ENCODE measurements at regions not wholly inside any gene's neighbourhood (a gene's known extent, or its start where the extent isn't known, plus 50 kb on each side); places are given as distances from the start of the nearest gene placed in this dataset.

- TF ChIP-seq, protein P1, sequence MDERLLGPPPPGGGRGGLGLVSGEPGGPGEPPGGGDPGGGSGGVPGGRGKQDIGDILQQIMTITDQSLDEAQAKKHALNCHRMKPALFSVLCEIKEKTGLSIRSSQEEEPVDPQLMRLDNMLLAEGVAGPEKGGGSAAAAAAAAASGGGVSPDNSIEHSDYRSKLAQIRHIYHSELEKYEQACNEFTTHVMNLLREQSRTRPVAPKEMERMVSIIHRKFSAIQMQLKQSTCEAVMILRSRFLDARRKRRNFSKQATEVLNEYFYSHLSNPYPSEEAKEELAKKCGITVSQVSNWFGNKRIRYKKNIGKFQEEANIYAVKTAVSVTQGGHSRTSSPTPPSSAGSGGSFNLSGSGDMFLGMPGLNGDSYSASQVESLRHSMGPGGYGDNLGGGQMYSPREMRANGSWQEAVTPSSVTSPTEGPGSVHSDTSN (CRISPR knock-in tag; IDR thresholded peaks at IDR 0.05): no peak
- no peak for TF ChIP-seq MIER2 (CRISPR knock-in tag; IDR thresholded peaks at IDR 0.05)
- no peak for TF ChIP-seq PCBP2 (optimal IDR thresholded peaks at IDR 0.05; ENCODE audit: low read depth, low read length, poor library complexity, severe bottlenecking)
- TF ChIP-seq, protein P2, sequence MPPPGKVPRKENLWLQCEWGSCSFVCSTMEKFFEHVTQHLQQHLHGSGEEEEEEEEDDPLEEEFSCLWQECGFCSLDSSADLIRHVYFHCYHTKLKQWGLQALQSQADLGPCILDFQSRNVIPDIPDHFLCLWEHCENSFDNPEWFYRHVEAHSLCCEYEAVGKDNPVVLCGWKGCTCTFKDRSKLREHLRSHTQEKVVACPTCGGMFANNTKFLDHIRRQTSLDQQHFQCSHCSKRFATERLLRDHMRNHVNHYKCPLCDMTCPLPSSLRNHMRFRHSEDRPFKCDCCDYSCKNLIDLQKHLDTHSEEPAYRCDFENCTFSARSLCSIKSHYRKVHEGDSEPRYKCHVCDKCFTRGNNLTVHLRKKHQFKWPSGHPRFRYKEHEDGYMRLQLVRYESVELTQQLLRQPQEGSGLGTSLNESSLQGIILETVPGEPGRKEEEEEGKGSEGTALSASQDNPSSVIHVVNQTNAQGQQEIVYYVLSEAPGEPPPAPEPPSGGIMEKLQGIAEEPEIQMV (CRISPR knock-in tag; IDR thresholded peaks at IDR 0.05; ENCODE audit: low read depth): no peak
- TF ChIP-seq ZBTB4 (CRISPR knock-in tag; IDR thresholded peaks at IDR 0.05; ENCODE audit: borderline replicate concordance): no peak
- no peak for TF ChIP-seq ZBTB42 (CRISPR knock-in tag; IDR thresholded peaks at IDR 0.05)
- TF ChIP-seq, protein P3, sequence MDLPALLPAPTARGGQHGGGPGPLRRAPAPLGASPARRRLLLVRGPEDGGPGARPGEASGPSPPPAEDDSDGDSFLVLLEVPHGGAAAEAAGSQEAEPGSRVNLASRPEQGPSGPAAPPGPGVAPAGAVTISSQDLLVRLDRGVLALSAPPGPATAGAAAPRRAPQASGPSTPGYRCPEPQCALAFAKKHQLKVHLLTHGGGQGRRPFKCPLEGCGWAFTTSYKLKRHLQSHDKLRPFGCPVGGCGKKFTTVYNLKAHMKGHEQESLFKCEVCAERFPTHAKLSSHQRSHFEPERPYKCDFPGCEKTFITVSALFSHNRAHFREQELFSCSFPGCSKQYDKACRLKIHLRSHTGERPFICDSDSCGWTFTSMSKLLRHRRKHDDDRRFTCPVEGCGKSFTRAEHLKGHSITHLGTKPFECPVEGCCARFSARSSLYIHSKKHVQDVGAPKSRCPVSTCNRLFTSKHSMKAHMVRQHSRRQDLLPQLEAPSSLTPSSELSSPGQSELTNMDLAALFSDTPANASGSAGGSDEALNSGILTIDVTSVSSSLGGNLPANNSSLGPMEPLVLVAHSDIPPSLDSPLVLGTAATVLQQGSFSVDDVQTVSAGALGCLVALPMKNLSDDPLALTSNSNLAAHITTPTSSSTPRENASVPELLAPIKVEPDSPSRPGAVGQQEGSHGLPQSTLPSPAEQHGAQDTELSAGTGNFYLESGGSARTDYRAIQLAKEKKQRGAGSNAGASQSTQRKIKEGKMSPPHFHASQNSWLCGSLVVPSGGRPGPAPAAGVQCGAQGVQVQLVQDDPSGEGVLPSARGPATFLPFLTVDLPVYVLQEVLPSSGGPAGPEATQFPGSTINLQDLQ (CRISPR knock-in tag; IDR thresholded peaks at IDR 0.05): no peak
- no peak for TF ChIP-seq CTCF (CRISPR knock-in tag; IDR thresholded peaks at IDR 0.05)
- no peak for TF ChIP-seq ZNF10 (CRISPR knock-in tag; IDR thresholded peaks at IDR 0.05; ENCODE audit: borderline replicate concordance, low read depth)
- TF ChIP-seq ZNF891 (CRISPR knock-in tag; IDR thresholded peaks at IDR 0.05): no peak
- no peak for TF ChIP-seq ARHGAP35 (CRISPR knock-in tag; IDR thresholded peaks at IDR 0.05; ENCODE audit: borderline replicate concordance)
Observed at GRCh38 chr6:14807971-14808370, 437.9 kb upstream of the JARID2 start (continued).

All from HepG2 (cell line).